ENCODE measurements at regions not wholly inside any gene's neighbourhood (a gene's known extent, or its start where the extent isn't known, plus 50 kb on each side); places are given as distances from the start of the nearest gene placed in this dataset.

DNA sequence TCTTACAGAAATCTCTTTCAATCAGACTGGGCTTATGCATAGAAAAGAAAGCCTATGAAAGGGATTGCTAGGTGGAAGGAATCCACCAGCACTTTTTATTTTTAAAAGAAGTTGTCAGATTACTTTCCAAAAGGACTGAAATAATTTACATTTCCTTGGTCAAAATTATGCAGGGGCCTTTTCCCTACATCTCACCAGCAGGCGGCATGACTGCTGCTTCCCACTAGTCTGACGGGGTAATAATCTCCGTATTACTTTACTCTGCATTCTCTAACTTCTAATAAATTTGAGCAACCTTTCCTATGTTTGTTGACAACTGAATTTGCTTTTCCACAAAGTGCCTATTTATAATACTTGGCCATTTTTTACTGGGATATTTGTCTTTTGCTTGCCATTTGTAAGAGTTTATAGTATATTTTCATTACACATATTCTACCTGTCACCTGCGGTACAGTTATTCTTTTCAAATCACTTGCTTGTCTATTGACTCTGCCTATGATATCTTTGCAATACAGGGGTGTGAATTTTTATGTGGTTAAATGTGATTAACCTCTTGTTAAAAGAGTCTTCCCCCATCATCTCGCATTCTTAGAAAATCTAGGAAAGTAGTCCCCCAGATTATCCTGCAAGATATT is 51.9 kb upstream of the USP47 start:
- peak in 2 of 3 donors; percentile 24 to 43 for DNase-seq (ENCODE audit: low read depth in 2 of 3, low spot score in 2 of 3)

DNA sequence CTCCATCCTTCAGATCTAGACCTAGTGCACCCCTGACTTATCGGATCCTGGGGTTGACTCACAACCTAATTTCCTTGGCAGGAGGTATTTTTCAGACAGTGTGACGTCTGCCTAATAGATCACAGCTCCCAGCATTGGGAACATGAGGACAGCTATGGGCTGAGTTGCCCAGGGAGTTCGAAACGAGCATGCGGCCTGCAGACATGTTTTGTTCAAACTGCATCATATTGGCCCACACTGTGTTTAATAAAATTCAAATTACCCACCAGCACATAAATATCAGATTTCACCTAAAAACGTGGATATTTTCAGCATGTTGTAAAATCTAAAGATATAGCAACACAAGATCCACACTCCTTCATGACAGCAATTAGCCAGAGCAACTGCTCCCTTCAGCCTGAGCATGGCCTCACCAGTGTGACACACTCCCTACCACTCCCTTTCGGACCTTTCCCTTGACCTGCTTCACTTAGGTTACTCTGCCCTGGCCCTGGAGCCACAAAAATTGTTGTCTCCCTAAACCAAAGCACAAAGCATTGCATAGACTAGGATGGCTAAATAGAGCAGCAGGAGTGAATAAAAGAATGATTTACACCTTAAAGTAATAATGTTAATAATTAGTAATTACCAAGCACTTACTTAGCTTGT is 53.6 kb upstream of the USP47 start:
- DNase-seq (ENCODE audit: low read depth in 2 of 3, low spot score in 2 of 3): no peak

DNA sequence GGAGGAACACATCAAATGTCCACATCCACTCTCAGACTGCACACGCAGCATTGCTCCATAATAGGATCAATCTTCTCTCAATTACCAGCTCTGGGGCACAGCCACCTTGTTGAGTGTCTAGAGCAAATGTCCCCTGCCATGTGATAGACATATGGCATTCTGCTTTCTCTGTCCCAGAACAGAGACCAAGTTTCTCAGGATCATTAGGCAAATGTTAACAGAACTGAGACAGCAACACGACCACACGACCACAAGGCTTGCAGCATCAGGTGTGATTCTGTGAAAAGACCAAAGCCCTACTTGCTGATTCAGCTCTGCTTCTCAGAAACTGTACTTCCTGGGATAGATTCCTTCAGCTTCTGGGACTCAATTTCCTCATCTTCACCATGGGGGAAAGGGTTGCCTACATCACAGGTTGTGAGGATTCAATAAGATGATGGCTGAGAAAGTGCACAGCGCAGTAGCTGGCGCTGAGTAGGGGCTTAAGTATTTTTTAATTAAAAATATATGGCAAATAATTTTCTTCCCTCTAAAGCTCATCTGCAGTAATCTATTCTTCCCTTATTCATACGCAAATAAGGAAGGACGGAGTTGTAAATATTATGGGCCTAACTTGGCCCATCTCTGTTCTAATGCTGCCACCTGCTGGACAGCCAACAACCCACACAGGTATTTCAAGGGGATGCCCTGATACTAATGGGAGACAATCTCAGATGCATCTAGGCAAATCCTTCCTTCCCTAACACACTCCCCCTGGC is 54.3 kb upstream of the USP47 start:
- DNase-seq (ENCODE audit: low read depth in 2 of 3, low spot score in 2 of 3): peak; percentile 36 to 85 (median 68)

DNA sequence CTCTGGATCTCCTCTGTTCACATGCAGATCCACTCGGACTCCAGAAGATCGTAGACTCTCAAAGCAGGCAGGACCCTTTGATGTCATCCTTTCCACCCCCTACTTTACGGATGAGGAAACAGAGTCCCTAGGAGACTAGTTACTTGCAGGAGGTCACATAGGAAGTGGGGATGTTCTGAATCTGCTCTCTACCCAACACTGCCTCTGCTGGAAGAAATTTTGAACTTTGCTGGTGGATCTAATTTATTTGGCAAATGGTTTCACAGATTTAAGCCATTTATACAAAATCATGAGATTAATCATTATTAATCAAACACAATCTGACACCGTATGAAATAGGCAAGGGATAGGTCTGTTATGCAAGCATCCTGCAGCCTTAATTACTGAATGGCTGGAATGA is 55.0 kb upstream of the USP47 start:
- peak in 1 of 3 donors; percentile 40 for DNase-seq (ENCODE audit: low read depth in 2 of 3, low spot score in 2 of 3)

DNA sequence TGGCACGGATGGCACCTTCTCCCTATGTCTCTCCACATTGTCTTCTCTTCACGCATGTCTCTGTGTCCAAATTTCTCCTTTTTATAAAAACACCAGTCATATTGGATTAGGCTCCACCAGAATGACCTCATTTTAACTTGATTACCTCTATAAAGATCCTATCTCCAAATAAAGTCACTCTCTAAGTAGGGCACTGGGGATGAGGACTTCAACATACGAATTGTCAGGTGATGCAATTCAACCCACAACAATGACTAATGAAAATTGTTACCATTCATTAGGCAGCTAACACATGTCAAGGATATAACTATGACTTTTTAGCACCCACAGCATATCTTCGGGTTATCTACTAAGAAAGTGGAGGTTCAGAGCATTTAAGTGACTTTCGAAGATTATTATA is 55.5 kb upstream of the USP47 start:
- no peak for DNase-seq (ENCODE audit: low read depth in 2 of 3, low spot score in 2 of 3)

DNA sequence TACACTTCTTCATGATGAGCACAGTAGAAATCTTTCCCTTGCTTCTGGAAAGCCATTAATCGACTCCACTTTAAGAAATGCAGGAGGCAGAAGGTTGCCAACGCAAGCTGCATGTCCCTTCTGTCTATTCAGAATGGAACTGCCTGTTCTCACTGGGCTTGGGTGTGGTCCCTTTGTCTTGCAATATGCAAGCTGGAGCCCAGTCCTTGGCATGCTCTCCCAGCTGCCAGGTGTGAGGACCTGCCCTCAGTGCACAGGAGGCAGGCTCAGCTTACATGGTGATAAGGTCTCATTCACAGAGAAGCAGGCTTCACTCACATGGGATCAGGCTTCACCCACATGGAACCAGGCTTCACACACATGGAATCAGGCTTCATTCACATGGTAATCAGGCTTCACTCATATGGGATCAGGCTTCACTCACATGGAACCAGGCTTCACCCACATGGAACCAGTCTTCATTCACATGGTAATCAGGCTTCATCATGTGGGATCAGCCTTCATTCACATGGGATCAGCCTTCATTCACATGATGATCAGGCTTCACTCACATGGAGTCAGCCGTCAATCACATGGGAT is 59.2 kb upstream of the USP47 start:
- no peak for DNase-seq (ENCODE audit: low read depth in 2 of 3, low spot score in 2 of 3)

DNA sequence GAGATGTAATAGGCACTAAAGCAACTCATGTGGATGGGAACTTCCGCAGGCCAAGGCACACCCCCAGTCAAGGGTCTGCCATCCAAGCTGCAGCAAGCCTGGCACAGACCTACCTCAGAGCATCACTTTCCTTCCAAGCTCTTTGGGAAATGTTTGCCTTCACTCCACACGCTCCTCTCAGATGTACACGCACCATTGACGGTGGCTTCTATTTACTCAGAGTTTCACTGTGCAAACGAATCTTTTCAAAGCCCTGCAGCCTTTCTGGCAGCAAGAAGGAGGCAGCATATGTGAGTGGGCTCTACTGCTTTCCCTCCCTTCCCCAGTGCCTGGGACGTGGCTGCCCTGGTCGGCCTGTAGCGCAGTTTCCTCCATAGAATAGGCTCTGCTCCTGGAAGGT is 60.9 kb upstream of the USP47 start:
- no peak for DNase-seq (ENCODE audit: low read depth in 2 of 3, low spot score in 2 of 3)

DNA sequence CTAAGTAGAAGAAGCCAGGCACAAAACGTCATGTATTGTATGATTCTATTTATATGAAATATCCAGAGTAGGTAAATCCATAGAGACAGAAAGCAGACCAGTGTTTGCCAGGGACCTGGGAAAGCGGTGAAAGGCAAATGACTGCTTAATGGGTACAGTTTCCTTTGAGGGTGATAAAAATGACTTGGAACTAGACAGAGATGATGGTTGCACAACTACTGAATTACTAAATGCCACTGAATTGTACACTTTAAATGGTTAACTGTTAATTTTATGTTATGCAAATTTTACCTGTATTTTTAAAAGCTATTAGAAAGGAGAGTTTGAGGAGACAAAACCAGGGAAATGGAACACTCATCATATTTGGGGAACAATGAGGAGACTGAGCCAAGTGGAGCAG is 61.8 kb upstream of the USP47 start:
- no peak for DNase-seq (ENCODE audit: low read depth in 2 of 3, low spot score in 2 of 3)

GRCh38 chr11:11777897-11778296 is 63.9 kb upstream of the USP47 start:
- DNase-seq (ENCODE audit: low read depth in 2 of 3, low spot score in 2 of 3): no peak

- DNase-seq (ENCODE audit: low read depth in 2 of 3, low spot score in 2 of 3): no peak
Measured at GRCh38 chr11:11776714-11777113, 65.1 kb upstream of the USP47 start.

DNA sequence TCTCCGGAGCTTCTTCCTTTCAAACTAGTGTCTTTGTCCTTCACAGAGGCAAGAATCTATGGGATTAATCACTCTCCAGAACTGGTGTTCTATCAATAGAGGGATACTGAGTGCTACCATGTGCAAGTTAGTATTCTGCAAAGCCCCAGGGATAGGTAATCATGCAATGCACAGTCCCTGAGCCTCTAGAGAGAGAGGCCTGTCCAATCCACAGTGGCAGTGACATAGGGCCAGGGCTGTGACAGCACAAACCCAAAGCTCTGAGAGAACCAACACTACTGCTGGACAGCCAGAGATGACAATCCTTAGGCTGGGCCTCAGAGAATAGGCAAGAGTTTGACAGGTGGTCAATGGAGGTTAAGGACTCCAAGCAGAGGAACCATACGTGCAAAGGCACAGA is 66.8 kb upstream of the USP47 start:
- DNase-seq (ENCODE audit: low read depth in 2 of 3, low spot score in 2 of 3): no peak

DNA sequence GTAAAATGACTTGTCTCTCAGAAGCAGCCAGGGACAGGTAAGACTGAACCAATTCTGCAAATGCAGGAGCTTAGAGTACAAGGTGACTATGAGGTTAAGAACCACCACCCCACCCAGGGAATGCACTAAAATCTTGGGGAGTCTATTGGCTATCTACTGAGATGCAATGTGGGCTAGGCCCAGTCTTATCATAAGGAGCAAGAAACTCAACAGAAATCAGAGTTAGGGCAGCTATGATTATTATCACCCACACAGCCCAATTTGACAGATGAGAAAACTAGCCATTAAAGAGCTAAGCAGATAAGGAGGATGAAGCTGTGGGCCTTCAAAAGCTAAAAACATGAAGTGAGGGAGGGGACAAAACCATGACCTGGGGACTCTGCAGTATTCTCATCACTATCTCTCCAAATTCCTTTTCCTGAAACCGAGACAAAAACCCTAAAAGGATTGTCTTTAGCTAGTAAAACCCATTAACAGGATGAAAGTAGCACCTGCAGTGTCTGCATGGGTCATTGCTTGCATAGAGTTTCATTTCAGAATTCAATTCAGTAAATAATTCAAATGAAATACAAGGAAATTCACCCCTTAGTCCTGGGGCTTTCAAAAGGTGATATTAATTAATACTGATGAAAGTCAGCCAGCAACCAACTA is 68.8 kb upstream of the USP47 start:
- no peak for DNase-seq (ENCODE audit: low read depth in 2 of 3, low spot score in 2 of 3)

DNA sequence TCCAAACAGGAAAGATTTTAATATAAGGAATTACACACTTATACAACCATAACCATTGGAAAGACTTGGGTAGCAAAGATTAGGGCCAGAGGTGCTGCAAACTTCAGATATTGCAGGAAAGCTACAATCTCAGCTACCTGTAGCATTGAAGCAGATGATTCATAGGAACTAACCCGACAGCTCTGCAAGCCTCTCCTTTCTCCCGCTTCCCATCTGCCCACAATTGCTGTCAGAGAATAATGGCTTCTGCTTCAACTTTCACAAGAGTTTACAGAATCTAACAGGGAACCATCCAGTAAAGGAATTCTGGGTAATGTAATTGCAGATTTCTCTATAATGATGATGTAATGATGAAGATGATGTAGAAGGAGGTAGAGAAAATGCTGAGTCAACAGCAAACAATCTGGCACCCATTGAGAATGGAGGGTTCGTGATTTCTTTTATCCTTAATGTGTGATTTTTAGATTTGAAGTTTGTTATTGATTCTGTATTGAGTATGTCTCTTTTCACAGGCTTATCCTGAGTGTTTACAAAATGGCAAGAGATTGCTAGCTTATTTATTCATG is 70.8 kb upstream of the USP47 start:
- DNase-seq (ENCODE audit: low read depth in 2 of 3, low spot score in 2 of 3): no peak

DNA sequence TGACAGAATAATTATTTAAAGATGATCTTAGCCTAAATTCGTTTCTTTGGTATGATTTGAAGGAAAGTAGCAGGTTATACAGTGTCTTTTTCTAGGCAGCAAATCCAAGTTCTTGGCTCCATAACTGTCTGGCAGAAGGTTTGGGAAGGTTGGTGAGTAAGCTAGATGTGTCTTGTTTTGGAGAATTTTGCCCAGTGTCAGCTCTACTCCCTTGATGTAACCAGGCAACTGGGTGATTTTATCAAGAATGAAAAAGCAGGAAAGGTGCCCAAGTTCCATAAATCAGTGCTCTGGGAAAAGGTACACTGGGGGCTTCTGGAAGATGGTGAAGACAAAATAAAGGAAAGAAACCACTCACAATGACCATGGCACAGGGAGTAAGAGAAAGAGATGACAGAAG is 71.5 kb upstream of the USP47 start:
- no peak for DNase-seq (ENCODE audit: low read depth in 2 of 3, low spot score in 2 of 3)

DNA sequence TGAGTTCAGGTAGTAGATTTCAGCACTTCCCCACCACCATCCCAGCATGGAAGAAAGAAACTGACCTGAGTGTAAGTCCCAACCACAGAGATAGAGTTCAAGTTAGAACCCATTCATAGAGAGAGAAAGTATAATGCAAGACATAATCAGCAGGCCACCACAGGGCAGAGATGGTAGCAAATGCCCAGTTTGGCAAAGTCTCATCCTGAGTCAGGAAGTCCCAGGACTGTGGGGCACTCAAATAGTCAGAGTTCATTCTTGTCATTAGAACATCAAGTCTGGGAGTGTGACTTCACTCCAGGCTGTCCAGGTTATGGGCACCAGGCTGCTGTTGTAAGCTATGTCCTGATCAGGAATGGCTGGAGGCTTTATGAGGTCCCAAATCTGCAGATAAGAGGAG is 72.0 kb upstream of the USP47 start:
- no peak for DNase-seq (ENCODE audit: low read depth in 2 of 3, low spot score in 2 of 3)

- no peak for DNase-seq (ENCODE audit: low read depth in 2 of 3, low spot score in 2 of 3)
Measured at GRCh38 chr11:11769362-11769761, 72.4 kb upstream of the USP47 start.

DNA sequence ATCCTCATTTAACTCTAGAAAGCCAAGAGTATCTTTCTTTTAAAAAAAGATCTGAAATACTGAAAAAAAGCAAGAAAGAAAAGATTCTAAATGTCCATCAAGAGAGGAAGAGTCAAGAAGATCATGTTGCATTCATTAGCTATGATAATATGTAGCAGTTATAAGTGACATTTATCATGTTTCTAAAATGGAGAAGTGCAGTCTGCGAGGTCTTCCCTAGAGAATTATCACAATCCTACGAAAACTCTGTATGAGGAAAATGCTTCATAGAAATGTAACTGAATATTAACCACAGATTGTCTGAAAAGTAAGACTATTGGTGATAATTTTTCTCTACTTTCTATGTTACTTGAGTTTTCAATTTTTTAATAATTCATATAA is 77.4 kb upstream of the USP47 start:
- DNase-seq (ENCODE audit: low read depth in 2 of 3, low spot score in 2 of 3): no peak

GRCh38 chr11:11763796-11764422 is 77.9 kb upstream of the USP47 start:
- no peak for DNase-seq (ENCODE audit: low read depth in 2 of 3, low spot score in 2 of 3)

DNA sequence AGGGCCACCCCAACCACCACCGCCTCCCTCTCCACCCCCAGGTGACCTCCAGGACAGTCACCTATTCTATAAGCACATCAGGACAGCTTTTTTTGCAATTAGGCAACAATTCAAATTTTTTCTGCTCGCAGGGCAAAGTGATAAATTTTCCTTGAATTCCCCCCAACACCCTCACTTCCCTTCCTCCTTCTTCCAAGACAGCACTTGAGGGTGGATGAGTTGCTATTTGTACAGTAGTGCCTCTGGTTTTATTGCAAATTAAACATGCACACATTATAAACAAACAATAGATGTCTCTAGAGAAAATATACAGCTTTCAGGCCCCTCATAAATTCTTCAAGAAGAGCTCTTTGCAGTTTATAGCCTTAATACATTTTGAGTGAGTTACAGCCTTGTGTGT is 80.9 kb upstream of the USP47 start:
- no peak for DNase-seq (ENCODE audit: low read depth in 2 of 3, low spot score in 2 of 3)

DNA sequence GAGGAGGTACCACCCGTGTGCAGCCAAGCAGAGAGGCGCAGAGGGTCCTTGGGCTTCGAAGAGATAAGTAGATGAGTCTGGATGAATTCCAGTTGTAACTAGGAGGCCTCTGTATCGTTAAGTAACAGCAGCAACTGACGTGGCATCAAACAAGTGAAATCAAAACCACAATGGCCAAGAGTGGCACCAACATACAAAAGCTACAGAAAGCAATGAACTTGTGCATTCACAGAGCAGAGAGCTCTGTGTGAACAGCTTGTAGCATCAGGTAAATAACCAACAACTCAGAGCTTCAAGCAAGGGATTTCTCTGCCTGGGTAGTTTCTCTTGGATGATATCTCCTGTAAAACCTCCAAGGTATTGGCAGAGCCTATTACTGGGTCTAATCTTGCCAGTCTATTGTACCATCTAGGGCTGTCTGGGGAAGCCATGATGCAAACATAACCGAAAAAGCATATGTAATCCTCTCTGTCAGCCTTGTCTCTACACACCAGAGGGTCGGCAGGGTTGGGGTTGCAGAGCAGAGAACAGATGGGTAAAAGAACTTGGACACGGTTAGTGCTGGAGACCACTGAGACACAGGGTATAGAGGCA is 83.1 kb upstream of the USP47 start:
- no peak for DNase-seq (ENCODE audit: low read depth in 2 of 3, low spot score in 2 of 3)

Data from hematopoietic multipotent progenitor cell (in vitro differentiated cells).